Osteoblast (primary cell): ENCODE measurements at regions not wholly inside any gene's neighbourhood (a gene's known extent, or its start where the extent isn't known, plus 50 kb on each side); places are given as distances from the start of the nearest gene placed in this dataset.

Source experiments
- DNase-seq: peaks from one replicate; pipeline ENCODE4 v3.0.0; 2011; ENCODE audit warnings: low spot score, mixed read lengths; ENCODE audit not compliant: insufficient read length; ENCODE audit errors: missing footprints
- H2AFZ ChIP-seq: 2 replicates; pipeline ENCODE4 v1.6.0; 2011; ENCODE audit warnings: mild to moderate bottlenecking, low read length
- H3K27ac ChIP-seq: 2 replicates; pipeline ENCODE4 v1.5.1; 2011; ENCODE audit warnings: mild to moderate bottlenecking, low read depth, low read length, moderate library complexity
- H3K27me3 ChIP-seq: 2 replicates; pipeline ENCODE4 v1.6.0; 2012; ENCODE audit warnings: mild to moderate bottlenecking, control low read depth, inconsistent platforms, low read length, moderate library complexity; ENCODE audit not compliant: insufficient read depth
- H3K36me3 ChIP-seq: 2 replicates; pipeline ENCODE4 v1.5.1; 2011; ENCODE audit warnings: mild to moderate bottlenecking, low read length, control low read depth, moderate library complexity; ENCODE audit not compliant: insufficient read depth
- H3K4me1 ChIP-seq: 2 replicates; pipeline ENCODE4 v1.5.1; 2011; ENCODE audit warnings: mild to moderate bottlenecking, low read length, control low read depth, moderate library complexity; ENCODE audit not compliant: insufficient read depth
- H3K4me2 ChIP-seq: 2 replicates; pipeline ENCODE4 v1.6.0; 2011; ENCODE audit warnings: mild to moderate bottlenecking, low read length; ENCODE audit not compliant: insufficient read depth
- H3K4me3 ChIP-seq: fragments of 200-600 bp; sonication (generic); 3 replicates; pipeline ENCODE4 v1.5.1; 2012; ENCODE audit warnings: mild to moderate bottlenecking, low read length, inconsistent platforms; ENCODE audit not compliant: insufficient read depth
- H3K79me2 ChIP-seq: 2 replicates; pipeline ENCODE4 v1.6.0; 2012; ENCODE audit warnings: mild to moderate bottlenecking, low read length, control low read depth, inconsistent platforms; ENCODE audit not compliant: insufficient read depth
- H3K9me3 ChIP-seq: 2 replicates; pipeline ENCODE4 v1.5.1; 2011; ENCODE audit warnings: low read depth, low read length, control low read depth
- H4K20me1 ChIP-seq: 2 replicates; pipeline ENCODE4 v1.6.0; 2012; ENCODE audit warnings: mild to moderate bottlenecking, low read length, control low read depth; ENCODE audit not compliant: insufficient read depth
- TF ChIP-seq, protein P1 (sequence below): IDR thresholded peaks from 2 replicates; pipeline ENCODE4 v1.5.1; 2011; ENCODE audit warnings: mild to moderate bottlenecking, low read depth, low read length, moderate library complexity; ENCODE audit errors: extremely low read depth

DNA sequence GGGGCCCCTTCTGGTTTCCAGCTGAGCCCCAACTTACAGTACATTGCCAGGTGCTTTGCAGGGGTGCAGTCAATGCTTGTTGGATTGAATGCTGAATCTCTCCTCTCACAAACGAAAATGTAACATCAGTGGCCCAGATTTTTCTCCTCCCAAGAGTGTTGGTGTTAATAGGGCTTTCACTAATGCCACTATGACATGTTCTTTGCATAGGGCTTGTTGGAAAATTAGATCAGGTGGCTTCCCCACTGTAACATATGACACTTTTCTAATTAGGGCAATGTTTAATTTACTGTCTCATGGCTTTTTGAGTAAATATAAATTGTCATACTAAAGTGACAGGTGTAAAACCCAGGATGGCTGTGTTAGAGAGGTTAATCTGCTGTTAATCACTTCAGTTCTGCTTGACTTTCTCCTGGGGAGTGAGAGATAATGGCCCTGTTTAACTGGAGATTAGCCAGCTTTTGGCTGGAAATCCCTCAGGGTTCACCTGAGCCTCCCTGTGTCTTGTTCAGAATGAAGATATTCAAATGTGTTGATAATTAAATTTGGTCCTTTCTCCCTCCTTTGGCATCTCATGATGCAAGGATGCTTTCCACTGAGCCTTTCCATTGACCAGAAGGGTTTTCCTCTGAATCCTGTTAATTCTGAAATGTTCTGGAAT is 502.3 kb downstream of the RBFOX1 start:
- TF ChIP-seq, protein P1, sequence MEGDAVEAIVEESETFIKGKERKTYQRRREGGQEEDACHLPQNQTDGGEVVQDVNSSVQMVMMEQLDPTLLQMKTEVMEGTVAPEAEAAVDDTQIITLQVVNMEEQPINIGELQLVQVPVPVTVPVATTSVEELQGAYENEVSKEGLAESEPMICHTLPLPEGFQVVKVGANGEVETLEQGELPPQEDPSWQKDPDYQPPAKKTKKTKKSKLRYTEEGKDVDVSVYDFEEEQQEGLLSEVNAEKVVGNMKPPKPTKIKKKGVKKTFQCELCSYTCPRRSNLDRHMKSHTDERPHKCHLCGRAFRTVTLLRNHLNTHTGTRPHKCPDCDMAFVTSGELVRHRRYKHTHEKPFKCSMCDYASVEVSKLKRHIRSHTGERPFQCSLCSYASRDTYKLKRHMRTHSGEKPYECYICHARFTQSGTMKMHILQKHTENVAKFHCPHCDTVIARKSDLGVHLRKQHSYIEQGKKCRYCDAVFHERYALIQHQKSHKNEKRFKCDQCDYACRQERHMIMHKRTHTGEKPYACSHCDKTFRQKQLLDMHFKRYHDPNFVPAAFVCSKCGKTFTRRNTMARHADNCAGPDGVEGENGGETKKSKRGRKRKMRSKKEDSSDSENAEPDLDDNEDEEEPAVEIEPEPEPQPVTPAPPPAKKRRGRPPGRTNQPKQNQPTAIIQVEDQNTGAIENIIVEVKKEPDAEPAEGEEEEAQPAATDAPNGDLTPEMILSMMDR, result no peak
- H3K4me1 ChIP-seq, result no peaks in the 10 kb centered on the region

GRCh38 chr16:7820816-7821215 is 488.2 kb downstream of the RBFOX1 start:
- H3K9me3 ChIP-seq, result no peaks in the 10 kb centered on the region
- DNase-seq, result no peak
- H3K4me1 ChIP-seq, result no peaks in the 10 kb centered on the region
- no peaks in the 10 kb centered on the region for H3K79me2 ChIP-seq
- no peaks in the 10 kb centered on the region for H3K36me3 ChIP-seq
- no peaks in the 10 kb centered on the region for H4K20me1 ChIP-seq
- H3K27me3 ChIP-seq, result no peaks in the 10 kb centered on the region
- no peak overlapping the region for H3K4me2 ChIP-seq
- no peak overlapping the region for H2AFZ ChIP-seq
- no peak overlapping the region for H3K27ac ChIP-seq
- TF ChIP-seq, protein P1, result no peak
- H3K4me3 ChIP-seq, result no peak overlapping the region

More for the DNA sequence above, 502.3 kb downstream of the RBFOX1 start:
- no peak overlapping the region for H3K4me2 ChIP-seq
- H3K9me3 ChIP-seq, result no peaks in the 10 kb centered on the region
- H2AFZ ChIP-seq, result no peak overlapping the region
- no peaks in the 10 kb centered on the region for H3K27me3 ChIP-seq
- no peak for DNase-seq
- H4K20me1 ChIP-seq, result no peaks in the 10 kb centered on the region
- no peak overlapping the region for H3K4me3 ChIP-seq
- H3K36me3 ChIP-seq, result no peaks in the 10 kb centered on the region
- H3K27ac ChIP-seq, result no peak overlapping the region
- no peaks in the 10 kb centered on the region for H3K79me2 ChIP-seq

DNA sequence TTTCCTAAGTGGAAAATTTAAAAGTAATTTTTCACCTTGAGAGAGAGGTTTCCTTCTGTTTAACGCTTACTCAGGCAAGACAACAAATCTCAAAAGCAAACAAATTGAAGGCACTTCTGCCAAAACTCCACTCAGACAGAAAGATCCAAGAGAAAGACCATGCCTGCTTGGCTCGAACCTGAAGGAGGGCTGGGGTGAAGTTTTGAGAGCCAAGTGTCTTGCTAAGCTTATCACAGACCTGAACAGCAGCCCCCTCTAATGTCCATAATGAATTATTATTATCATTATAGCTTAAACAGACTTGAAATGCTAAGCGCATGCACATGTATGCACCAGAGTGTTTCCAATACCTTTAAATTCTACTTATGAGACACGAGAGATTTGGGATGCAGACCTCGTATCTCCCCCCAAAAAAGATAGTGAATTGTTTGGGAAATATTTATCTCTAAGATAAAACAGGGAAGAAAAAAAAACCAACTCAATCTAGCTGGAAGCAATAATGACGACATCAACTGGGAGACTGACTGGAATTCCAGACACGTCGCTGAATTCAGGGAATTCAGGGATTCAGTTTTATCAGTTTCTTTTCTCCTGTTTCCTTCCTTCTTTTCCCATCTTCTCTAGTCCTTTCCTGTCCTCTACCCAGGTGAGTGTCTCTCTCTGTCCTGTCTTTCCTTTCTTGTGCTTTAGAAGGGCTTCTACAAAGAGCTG is 473.2 kb downstream of the RBFOX1 start:
- H4K20me1 ChIP-seq, result no peaks in the 10 kb centered on the region
- no peaks in the 10 kb centered on the region for H3K79me2 ChIP-seq
- H3K4me3 ChIP-seq, result no peak overlapping the region
- H3K4me1 ChIP-seq, result no peaks in the 10 kb centered on the region
- DNase-seq, result no peak
- H3K9me3 ChIP-seq, result peaks cover 5% of the 10 kb centered on the region
- H2AFZ ChIP-seq, result no peak overlapping the region
- no peak overlapping the region for H3K4me2 ChIP-seq
- TF ChIP-seq, protein P1, result no peak
- H3K27me3 ChIP-seq, result no peaks in the 10 kb centered on the region
- no peak overlapping the region for H3K27ac ChIP-seq
- H3K36me3 ChIP-seq, result no peaks in the 10 kb centered on the region

- Histone ChIP-seq H3K4me2 (no peak overlapping the region), H4K20me1 (no peaks in the 10 kb centered on the region)
- no peak for DNase-seq
These were observed 472.1 kb downstream of the RBFOX1 start for GRCh38 chr16:7804635-7805195.

More at GRCh38 chr16:7804635-7805195, 472.1 kb downstream of the RBFOX1 start:
- no peaks in the 10 kb centered on the region for H3K27me3 ChIP-seq
- no peaks in the 10 kb centered on the region for H3K79me2 ChIP-seq
- no peak overlapping the region for H3K4me3 ChIP-seq
- H3K4me1 ChIP-seq, result no peaks in the 10 kb centered on the region
- TF ChIP-seq, protein P1, result no peak
- peaks cover 5% of the 10 kb centered on the region for H3K9me3 ChIP-seq
- H3K36me3 ChIP-seq, result no peaks in the 10 kb centered on the region
- H2AFZ ChIP-seq, result no peak overlapping the region
- no peak overlapping the region for H3K27ac ChIP-seq
